Vagina (tissue), 2 donors: ENCODE measurements at regions not wholly inside any gene's neighbourhood (a gene's known extent, or its start where the extent isn't known, plus 50 kb on each side); places are given as distances from the start of the nearest gene placed in this dataset.

Source experiments
- DNase-seq, 2 donors: peaks; one replicate each; pipeline ENCODE4 v3.0.0-alpha.2; 2017; ENCODE audit errors: extremely low spot score in 2 of 2
- H3K27ac ChIP-seq: fragments of 200-600 bp; sonication (generic); one replicate; pipeline ENCODE4 v1.5.1; 2019
- H3K27me3 ChIP-seq: fragments of 200-600 bp; sonication (generic); one replicate; pipeline ENCODE4 v1.5.1; 2019
- H3K36me3 ChIP-seq, 2 donors: fragments of 200-600 bp; sonication (generic); one replicate each; pipeline ENCODE4 v1.5.1; 2017 to 2019
- H3K4me1 ChIP-seq: fragments of 200-600 bp; sonication (generic); one replicate; pipeline ENCODE4 v1.5.1; 2019
- H3K4me3 ChIP-seq, 2 donors: fragments of 200-600 bp; sonication (generic); 1 replicate in 1 of 2; 2 replicates in 1 of 2; pipeline ENCODE4 v1.5.1; 2016 to 2019
- H3K9me3 ChIP-seq: fragments of 200-600 bp; sonication (generic); one replicate; pipeline ENCODE4 v1.5.1; 2019
- POLR2A ChIP-seq, 2 donors: fragments of 450-650 bp; IDR thresholded peaks; one replicate each; pipeline ENCODE4 v1.6.1; 2017; ENCODE audit warnings: antibody characterized with exemption in 2 of 2, mild to moderate bottlenecking in 2 of 2, moderate library complexity in 2 of 2
- POLR2AphosphoS5 ChIP-seq, 2 donors: sonication (generic); formaldehyde crosslinking; IDR thresholded peaks; one replicate each; pipeline ENCODE4 v1.9.0; 2017; ENCODE audit warnings: antibody characterized with exemption in 2 of 2, mild to moderate bottlenecking in 2 of 2, low read depth in 1 of 2; ENCODE audit not compliant: insufficient read depth in 1 of 2
- intact Hi-C: fragments of 100-400 bp; cut with DNase I; formaldehyde crosslinking; loops from one replicate; pipeline ENCODE4 v1.15.1; 2023
- TF ChIP-seq, protein P1 (sequence below), 3 experiments: fragments of 450-650 bp in 2 of 3; fragments of 200-600 bp in 1 of 3; sonication (generic) in 1 of 3; IDR thresholded peaks; one replicate each; pipeline ENCODE4 v1.5.1; 2017 to 2019; ENCODE audit warnings: antibody characterized with exemption in 3 of 3, mild to moderate bottlenecking in 2 of 3, moderate library complexity in 2 of 3

DNA sequence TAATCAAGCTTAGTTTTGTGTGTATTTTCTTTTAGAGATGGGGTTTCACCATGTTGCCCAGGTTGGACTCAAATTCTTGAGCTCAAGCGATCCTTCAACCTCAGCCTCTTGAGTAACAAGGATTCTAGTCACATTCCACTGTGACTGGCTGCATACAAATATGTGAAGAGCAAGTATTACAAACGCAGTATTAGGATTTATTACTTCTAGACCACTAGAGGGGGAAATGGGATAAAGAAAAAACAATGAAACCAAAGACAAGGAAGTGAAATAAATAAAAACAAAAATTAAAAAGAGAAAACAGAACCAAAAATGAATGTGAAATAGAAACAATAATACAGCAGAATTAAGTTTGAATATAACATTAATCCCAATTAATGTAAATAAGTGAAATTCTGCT is 308.7 kb downstream of the ANKRD30A start:
- H3K36me3 ChIP-seq: no peaks in the 10 kb centered on the region
- no peaks in the 10 kb centered on the region for H3K27me3 ChIP-seq
- TF ChIP-seq, protein P1, sequence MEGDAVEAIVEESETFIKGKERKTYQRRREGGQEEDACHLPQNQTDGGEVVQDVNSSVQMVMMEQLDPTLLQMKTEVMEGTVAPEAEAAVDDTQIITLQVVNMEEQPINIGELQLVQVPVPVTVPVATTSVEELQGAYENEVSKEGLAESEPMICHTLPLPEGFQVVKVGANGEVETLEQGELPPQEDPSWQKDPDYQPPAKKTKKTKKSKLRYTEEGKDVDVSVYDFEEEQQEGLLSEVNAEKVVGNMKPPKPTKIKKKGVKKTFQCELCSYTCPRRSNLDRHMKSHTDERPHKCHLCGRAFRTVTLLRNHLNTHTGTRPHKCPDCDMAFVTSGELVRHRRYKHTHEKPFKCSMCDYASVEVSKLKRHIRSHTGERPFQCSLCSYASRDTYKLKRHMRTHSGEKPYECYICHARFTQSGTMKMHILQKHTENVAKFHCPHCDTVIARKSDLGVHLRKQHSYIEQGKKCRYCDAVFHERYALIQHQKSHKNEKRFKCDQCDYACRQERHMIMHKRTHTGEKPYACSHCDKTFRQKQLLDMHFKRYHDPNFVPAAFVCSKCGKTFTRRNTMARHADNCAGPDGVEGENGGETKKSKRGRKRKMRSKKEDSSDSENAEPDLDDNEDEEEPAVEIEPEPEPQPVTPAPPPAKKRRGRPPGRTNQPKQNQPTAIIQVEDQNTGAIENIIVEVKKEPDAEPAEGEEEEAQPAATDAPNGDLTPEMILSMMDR (IDR thresholded peaks at IDR 0.05): no peak
- no peak for TF ChIP-seq POLR2AphosphoS5 (IDR thresholded peaks at IDR 0.05; ENCODE audit: insufficient read depth in 1 of 2, low read depth in 1 of 2)
- no peak for TF ChIP-seq POLR2A (IDR thresholded peaks at IDR 0.05)
- H3K9me3 ChIP-seq: no peaks in the 10 kb centered on the region
- no peaks in the 10 kb centered on the region for H3K4me1 ChIP-seq
- H3K27ac ChIP-seq: no peak overlapping the region
- no peak overlapping the region for H3K4me3 ChIP-seq
- intact Hi-C loops: no loop called here
- DNase-seq: no peak
